Heart right ventricle (tissue), 16 donors: ENCODE measurements at regions not wholly inside any gene's neighbourhood (a gene's known extent, or its start where the extent isn't known, plus 50 kb on each side); places are given as distances from the start of the nearest gene placed in this dataset.

Experiments
- ATAC-seq, 8 donors: fragments of 200-7000 bp; cut with Tn5 transposase; one replicate each; pipeline ENCODE4 v1.9.1; 2020; ENCODE audit warnings: mild to moderate bottlenecking in 8 of 8, moderate library complexity in 8 of 8, moderate number of reproducible peaks in 1 of 8
- DNase-seq, 2 donors: peaks; one replicate each; pipeline ENCODE4 v3.0.0-alpha.2; 2020
- H3K27ac ChIP-seq, 10 donors: fragments of 200-600 bp; sonication (generic) in 2 of 10; one replicate each; pipeline versions ENCODE4 v1.5.0 to v1.8.0; 2020 to 2022; ENCODE audit warnings: mild to moderate bottlenecking in 3 of 10
- H3K27me3 ChIP-seq, 7 donors: fragments of 200-600 bp; one replicate each; pipeline ENCODE4 v1.8.0; 2021 to 2022; ENCODE audit warnings: mild to moderate bottlenecking in 2 of 7
- H3K36me3 ChIP-seq, 9 donors: fragments of 200-600 bp; sonication (generic) in 1 of 9; one replicate each; pipeline versions ENCODE4 v1.5.0 to v1.8.0; 2020 to 2022; ENCODE audit warnings: mild to moderate bottlenecking in 2 of 9
- H3K4me1 ChIP-seq, 9 donors: fragments of 200-600 bp; sonication (generic) in 1 of 9; one replicate each; pipeline versions ENCODE4 v1.5.0 to v1.8.0; 2020 to 2022; ENCODE audit warnings: mild to moderate bottlenecking in 4 of 9
- H3K4me3 ChIP-seq, 10 donors: fragments of 200-600 bp; sonication (generic) in 2 of 10; one replicate each; pipeline versions ENCODE4 v1.5.0 to v1.8.0; 2020 to 2022; ENCODE audit warnings: mild to moderate bottlenecking in 7 of 10, moderate library complexity in 2 of 10
- H3K9me3 ChIP-seq, 11 donors: fragments of 200-600 bp in 10 of 11; sonication (generic) in 2 of 11; one replicate each; pipeline versions ENCODE4 v1.5.0 to v1.8.0; 2013 to 2022; ENCODE audit warnings: mild to moderate bottlenecking in 2 of 11, control low read depth in 1 of 11, moderate library complexity in 1 of 11
- CTCF ChIP-seq, 9 donors: fragments of 200-600 bp; sonication (generic) in 2 of 9; IDR thresholded peaks; one replicate each; pipeline versions ENCODE4 v1.5.0 to v1.8.0; 2021 to 2022; ENCODE audit warnings: antibody characterized with exemption in 9 of 9, mild to moderate bottlenecking in 5 of 9, moderate library complexity in 1 of 9
- WGBS, 2 donors: extraction: QIAGEN DNeasy Blood & Tissue Kit; methylation state at CpG; one replicate each; pipeline ENCODE4 v1.1.7; 2013; ENCODE audit warnings: inconsistent platforms in 1 of 2; 5-methylcytosine and 5-hydroxymethylcytosine counted together
- intact Hi-C, 10 donors: fragments of 100-400 bp; cut with DNase I; formaldehyde crosslinking; loops; one replicate each; pipeline versions ENCODE4 v1.11.1 to v1.14.2; 2022
- donor health status: Arrhythmogenic right ventricular cardiomyopathy.
- donor health status: ischemic (EF 13 %, LVEDD 7.1; RV severe dilation, severe dysfunction).
- donor health status: healthy with polysubstance abuse.
- donor health status: DM: no; HTN: yes; CAD: no.
- donor health status: DM: no; HTN: no; CAD: no.
- donor health status: ischemic (EF 25% LVEDD 6.9; RV normal size, moderate dysfunction).
- donor health status: ischemic (EF 25% LVEDD 5.7; RV mildly dilated, moderate dysfunction).
- donor health status: healthy.
- donor health status: DM: yes; HTN: yes; CAD: no.
- donor health status: Ischemic cardiomyopathy.
- donor health status: ischemic (EF 35%, LVEDD 5.7; RV mildly dilated, moderate dysfunction).
- donor health status: nonischemic (EF 11% LVEDD 7.7; RV severe dilation, severe dysfunction).
- donor health status: DM: yes; HTN: yes; CAD: no.
- donor health status: PGD.
- donor health status: ischemic (EF 29% LVEDD 5.4; RV normal size, mild dysfunction).
- donor health status: nonischemic (EF 23%, LVEDD 6.1; RV moderate dilation, normal function).

- Histone ChIP-seq H3K27me3 (peaks cover 0 to 9% (median 0%) of the 10 kb centered on the region in 7 donors), H3K4me3 (no peak overlapping the region), H3K9me3 (no peaks in the 10 kb centered on the region), H3K36me3 (no peaks in the 10 kb centered on the region), H3K4me1 (no peaks in the 10 kb centered on the region), H3K27ac (no peak overlapping the region)
- intact Hi-C loops, result no loop called here
- WGBS, 2 donors, result 60 to 68% methylated on average over 2 of the region's 2 CpGs
- no peak for TF ChIP-seq CTCF (IDR thresholded peaks at IDR 0.05)
- no peak for DNase-seq
- no peak for ATAC-seq
Observed at GRCh38 chr1:199907361-199907760, 120.1 kb upstream of the NR5A2 start.

GRCh38 chr1:199909137-199909536, 118.4 kb upstream of the NR5A2 start:
- H3K27ac ChIP-seq, result no peak overlapping the region
- no peaks in the 10 kb centered on the region for H3K9me3 ChIP-seq
- no peak overlapping the region for H3K4me3 ChIP-seq
- DNase-seq (no peak), ATAC-seq (no peak)
- H3K27me3 ChIP-seq, result peaks cover 0 to 9% (median 0%) of the 10 kb centered on the region in 7 donors
- TF ChIP-seq CTCF (IDR thresholded peaks at IDR 0.05), result no peak
- intact Hi-C loops, result no loop called here
- H3K4me1 ChIP-seq, result no peaks in the 10 kb centered on the region
- WGBS, 2 donors, result 45 to 52% methylated on average over 5 of the region's 5 CpGs
- H3K36me3 ChIP-seq, result no peaks in the 10 kb centered on the region

GRCh38 chr1:199913318-199913717, 114.2 kb upstream of the NR5A2 start:
- Histone ChIP-seq H3K36me3 (no peaks in the 10 kb centered on the region), H3K4me1 (no peaks in the 10 kb centered on the region), H3K4me3 (no peak overlapping the region), H3K27me3 (peaks cover 0 to 4% (median 0%) of the 10 kb centered on the region in 7 donors), H3K27ac (no peak overlapping the region), H3K9me3 (no peaks in the 10 kb centered on the region)
- no peak for TF ChIP-seq CTCF (IDR thresholded peaks at IDR 0.05)
- 58 to 61% methylated on average over 3 of the region's 3 CpGs for WGBS, 2 donors
- ATAC-seq, result no peak
- intact Hi-C loops, result no loop called here
- DNase-seq, result no peak

- 87 to 89% methylated on average over 5 of the region's 5 CpGs for WGBS, 2 donors
- Histone ChIP-seq H3K9me3 (no peaks in the 10 kb centered on the region), H3K36me3 (no peaks in the 10 kb centered on the region), H3K27me3 (peaks cover 0 to 2% (median 0%) of the 10 kb centered on the region in 7 donors), H3K27ac (no peak overlapping the region), H3K4me1 (no peaks in the 10 kb centered on the region), H3K4me3 (no peak overlapping the region)
- DNase-seq (no peak), ATAC-seq (no peak)
- intact Hi-C loops, result no loop called here
- no peak for TF ChIP-seq CTCF (IDR thresholded peaks at IDR 0.05)
Observed at GRCh38 chr1:199914546-199914945, 113.0 kb upstream of the NR5A2 start.
